ENCODE measurements at regions not wholly inside any gene's neighbourhood (a gene's known extent, or its start where the extent isn't known, plus 50 kb on each side); places are given as distances from the start of the nearest gene placed in this dataset.

GRCh38 chr10:27391916-27392315, 112.2 kb upstream of the RAB18 start:
- TF ChIP-seq CTCF (IDR thresholded peaks at IDR 0.05 in 8 of 11, conservative IDR thresholded peaks at IDR 0.05 in 3 of 11), result no peak
- no peak for TF ChIP-seq POLR2AphosphoS5 (IDR thresholded peaks at IDR 0.05)
- TF ChIP-seq POLR2A (IDR thresholded peaks at IDR 0.05), result no peak
- H3K4me3 ChIP-seq, result no peak overlapping the region
- no peaks in the 10 kb centered on the region for H3K4me1 ChIP-seq
- H3K27me3 ChIP-seq (replicated peaks in 1 of 7), result peaks cover 0 to 7% (median 0%) of the 10 kb centered on the region in 7 donors
- no peaks in the 10 kb centered on the region for H3K36me3 ChIP-seq
- intact Hi-C loops (cut with DNase I; ENCODE audit: low total_unique reads), result no loop called here
- WGBS, 5 donors, result 53 to 87% (median 82%) methylated on average over 2 of the region's 2 CpGs
- DNase-seq, result no peak
- no peak overlapping the region for H3K27ac ChIP-seq
- H3K9me3 ChIP-seq, result peaks cover 0 to 7% (median 0%) of the 10 kb centered on the region in 8 donors

DNA sequence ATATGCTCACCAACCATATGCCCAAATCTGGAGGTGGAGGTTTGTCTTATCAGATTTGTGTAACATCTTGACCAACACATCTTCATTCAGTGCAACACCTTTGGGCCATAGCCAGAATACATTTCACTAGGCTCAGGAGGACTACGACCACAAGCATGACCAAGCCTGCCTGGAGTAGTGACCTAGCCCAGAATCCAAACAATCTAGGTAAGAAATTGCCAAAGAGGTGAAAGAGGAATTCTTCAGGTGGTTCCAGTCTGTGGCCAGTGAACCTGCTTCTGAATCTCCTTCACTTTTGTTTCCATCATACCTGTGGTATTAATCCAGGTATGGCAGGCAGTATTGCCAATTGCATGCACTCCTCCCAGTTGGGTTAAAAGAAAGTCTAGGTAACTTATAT, 112.8 kb upstream of the RAB18 start:
- H3K4me1 ChIP-seq, result no peaks in the 10 kb centered on the region
- WGBS, 5 donors, result 82 to 100% (median 96%) methylated on average over 1 of the region's 1 CpG
- TF ChIP-seq POLR2A (IDR thresholded peaks at IDR 0.05) (no peak), CTCF (IDR thresholded peaks at IDR 0.05 in 8 of 11, conservative IDR thresholded peaks at IDR 0.05 in 3 of 11) (no peak), POLR2AphosphoS5 (IDR thresholded peaks at IDR 0.05) (no peak)

DNA sequence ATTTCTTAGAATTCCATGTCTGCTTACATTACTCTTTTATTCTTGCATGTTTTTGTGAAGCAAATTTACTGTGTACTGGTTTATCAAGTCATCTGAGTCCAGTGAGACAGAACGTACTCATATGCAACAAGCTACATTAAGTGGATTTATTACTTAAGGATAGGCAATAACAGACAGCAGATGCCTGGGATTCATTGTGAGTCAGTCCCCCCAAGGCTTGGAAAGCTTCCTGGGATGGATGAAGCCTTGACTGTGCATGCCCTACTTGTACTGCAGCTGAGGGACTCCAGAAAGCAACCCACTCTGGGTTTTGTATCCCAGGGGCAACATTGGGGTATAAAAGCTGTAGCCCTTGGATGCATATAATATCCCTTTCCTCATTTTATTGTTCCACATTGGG, 113.4 kb upstream of the RAB18 start:
- WGBS, 5 donors, result 67 to 100% (median 89%) methylated on average over 1 of the region's 1 CpG
- no peak for DNase-seq
- intact Hi-C loops (cut with DNase I; ENCODE audit: low total_unique reads), result no loop called here

More for the DNA sequence above, 112.8 kb upstream of the RAB18 start:
- Histone ChIP-seq H3K9me3 (peaks cover 0 to 7% (median 0%) of the 10 kb centered on the region in 8 donors), H3K4me3 (no peak overlapping the region), H3K36me3 (no peaks in the 10 kb centered on the region), H3K27me3 (replicated peaks in 1 of 7) (peaks cover 0 to 7% (median 0%) of the 10 kb centered on the region in 7 donors), H3K27ac (no peak overlapping the region)
- intact Hi-C loops (cut with DNase I; ENCODE audit: low total_unique reads), result no loop called here
- DNase-seq, result no peak

More for the DNA sequence above, 113.4 kb upstream of the RAB18 start:
- Histone ChIP-seq H3K27me3 (replicated peaks in 1 of 7) (peaks cover 0 to 7% (median 0%) of the 10 kb centered on the region in 7 donors), H3K4me1 (no peaks in the 10 kb centered on the region), H3K36me3 (no peaks in the 10 kb centered on the region), H3K9me3 (peaks cover 0 to 7% (median 0%) of the 10 kb centered on the region in 8 donors), H3K4me3 (no peak overlapping the region), H3K27ac (no peak overlapping the region)
- TF ChIP-seq POLR2AphosphoS5 (IDR thresholded peaks at IDR 0.05), result no peak
- no peak for TF ChIP-seq POLR2A (IDR thresholded peaks at IDR 0.05)
- TF ChIP-seq CTCF (IDR thresholded peaks at IDR 0.05 in 8 of 11, conservative IDR thresholded peaks at IDR 0.05 in 3 of 11), result no peak

All from spleen (tissue), 11 donors.